ENCODE measurements at regions not wholly inside any gene's neighbourhood (a gene's known extent, or its start where the extent isn't known, plus 50 kb on each side); places are given as distances from the start of the nearest gene placed in this dataset.

- no peaks in the 10 kb centered on the region for H3K9me3 ChIP-seq
- 72 to 74% methylated on average over 23 of the region's 23 CpGs for WGBS, 2 donors
These were observed 103.9 kb upstream of the UBL3 start for GRCh38 chr13:29954082-29955028.

GRCh38 chr13:29953542-29953941 is 103.1 kb upstream of the UBL3 start:
- peaks cover 2% of the 10 kb centered on the region for H3K4me1 ChIP-seq
- no peaks in the 10 kb centered on the region for H3K27me3 ChIP-seq
- no peak for DNase-seq
- intact Hi-C loops (cut with DNase I; ENCODE audit: low total_unique reads), result no loop called here
- TF ChIP-seq POLR2A (IDR thresholded peaks at IDR 0.05) (no peak), CTCF (IDR thresholded peaks at IDR 0.05) (no peak)
- no peaks in the 10 kb centered on the region for H3K36me3 ChIP-seq (ENCODE audit: low read depth, missing control alignments)
- no peaks in the 10 kb centered on the region for H3K9me3 ChIP-seq
- WGBS, 2 donors, result 77 to 78% methylated on average over 8 of the region's 8 CpGs
- H3K4me3 ChIP-seq, result no peak overlapping the region
- H3K27ac ChIP-seq, result no peak overlapping the region

More at GRCh38 chr13:29954082-29955028, 103.9 kb upstream of the UBL3 start:
- no peaks in the 10 kb centered on the region for H3K36me3 ChIP-seq (ENCODE audit: low read depth, missing control alignments)
- H3K27me3 ChIP-seq, result no peaks in the 10 kb centered on the region
- intact Hi-C loops (cut with DNase I; ENCODE audit: low total_unique reads), result no loop called here
- DNase-seq, result no peak
- TF ChIP-seq CTCF (IDR thresholded peaks at IDR 0.05) (no peak), POLR2A (IDR thresholded peaks at IDR 0.05) (no peak)
- H3K4me1 ChIP-seq, result no peaks in the 10 kb centered on the region
- H3K27ac ChIP-seq, result no peak overlapping the region
- H3K4me3 ChIP-seq, result no peak overlapping the region

GRCh38 chr13:29952245-29952644 is 101.8 kb upstream of the UBL3 start:
- Histone ChIP-seq H3K27me3 (no peaks in the 10 kb centered on the region), H3K27ac (no peak overlapping the region), H3K4me3 (no peak overlapping the region), H3K36me3 (ENCODE audit: low read depth, missing control alignments) (no peaks in the 10 kb centered on the region), H3K4me1 (peaks cover 4% of the 10 kb centered on the region), H3K9me3 (no peaks in the 10 kb centered on the region)
- intact Hi-C loops (cut with DNase I; ENCODE audit: low total_unique reads), result no loop called here
- TF ChIP-seq POLR2A (IDR thresholded peaks at IDR 0.05) (no peak), CTCF (IDR thresholded peaks at IDR 0.05) (no peak)
- 67 to 81% methylated on average over 4 of the region's 4 CpGs for WGBS, 2 donors
- no peak for DNase-seq

GRCh38 chr13:29948791-29949190 is 98.4 kb upstream of the UBL3 start:
- DNase-seq, result no peak
- intact Hi-C loops (cut with DNase I; ENCODE audit: low total_unique reads), result no loop called here
- Histone ChIP-seq H3K4me3 (no peak overlapping the region), H3K4me1 (peaks cover 19% of the 10 kb centered on the region), H3K27ac (no peak overlapping the region), H3K36me3 (ENCODE audit: low read depth, missing control alignments) (no peaks in the 10 kb centered on the region), H3K9me3 (no peaks in the 10 kb centered on the region), H3K27me3 (no peaks in the 10 kb centered on the region)
- TF ChIP-seq CTCF (IDR thresholded peaks at IDR 0.05) (no peak), POLR2A (IDR thresholded peaks at IDR 0.05) (no peak)
- 84 to 85% methylated on average over 8 of the region's 8 CpGs for WGBS, 2 donors

- no peak overlapping the region for H3K4me3 ChIP-seq
- WGBS, 2 donors, result 61 to 72% methylated on average over 7 of the region's 7 CpGs
- no peaks in the 10 kb centered on the region for H3K9me3 ChIP-seq
- intact Hi-C loops (cut with DNase I; ENCODE audit: low total_unique reads), result no loop called here
- no peak for DNase-seq
- H3K27ac ChIP-seq, result no peak overlapping the region
- H3K27me3 ChIP-seq, result no peaks in the 10 kb centered on the region
- peaks cover 19% of the 10 kb centered on the region for H3K4me1 ChIP-seq
- no peaks in the 10 kb centered on the region for H3K36me3 ChIP-seq (ENCODE audit: low read depth, missing control alignments)
- TF ChIP-seq POLR2A (IDR thresholded peaks at IDR 0.05) (no peak), CTCF (IDR thresholded peaks at IDR 0.05) (no peak)
These were observed 97.8 kb upstream of the UBL3 start for GRCh38 chr13:29948244-29948643.
